HUES64 (cell line): ENCODE measurements at regions not wholly inside any gene's neighbourhood (a gene's known extent, or its start where the extent isn't known, plus 50 kb on each side); places are given as distances from the start of the nearest gene placed in this dataset.

Source experiments
- H3K27ac ChIP-seq: 2 replicates; pipeline ENCODE4 v1.7.0; 2013; ENCODE audit warnings: low read depth, low read length, inconsistent platforms
- H3K27me3 ChIP-seq: 2 replicates; pipeline ENCODE4 v1.6.1; 2013; ENCODE audit warnings: mild to moderate bottlenecking, low read length; ENCODE audit not compliant: insufficient read depth
- H3K36me3 ChIP-seq: 2 replicates; pipeline ENCODE4 v1.6.1; 2013; ENCODE audit warnings: mild to moderate bottlenecking, low read length; ENCODE audit not compliant: insufficient read depth
- H3K4me1 ChIP-seq: 2 replicates; pipeline ENCODE4 v1.6.1; 2013; ENCODE audit warnings: mild to moderate bottlenecking, low read length, moderate library complexity; ENCODE audit not compliant: insufficient read depth
- H3K4me3 ChIP-seq: 2 replicates; pipeline ENCODE4 v1.5.1; 2013; ENCODE audit warnings: mild to moderate bottlenecking, low read length, moderate library complexity
- H3K9ac ChIP-seq: 2 replicates; pipeline ENCODE4 v1.6.1; 2013; ENCODE audit warnings: mild to moderate bottlenecking, low read depth, low read length
- H3K9me3 ChIP-seq: 2 replicates; pipeline ENCODE4 v1.6.1; 2013; ENCODE audit warnings: low read depth, low read length; ENCODE audit not compliant: insufficient read depth
- whole genome bisulfite sequencing: fragments of 150-250, 120-280 bp; methylation state at CpG from one replicate; pipeline ENCODE4 v1.1.7; 2013; ENCODE audit warnings: missing lambda C conversion rate; 5-methylcytosine and 5-hydroxymethylcytosine counted together

DNA sequence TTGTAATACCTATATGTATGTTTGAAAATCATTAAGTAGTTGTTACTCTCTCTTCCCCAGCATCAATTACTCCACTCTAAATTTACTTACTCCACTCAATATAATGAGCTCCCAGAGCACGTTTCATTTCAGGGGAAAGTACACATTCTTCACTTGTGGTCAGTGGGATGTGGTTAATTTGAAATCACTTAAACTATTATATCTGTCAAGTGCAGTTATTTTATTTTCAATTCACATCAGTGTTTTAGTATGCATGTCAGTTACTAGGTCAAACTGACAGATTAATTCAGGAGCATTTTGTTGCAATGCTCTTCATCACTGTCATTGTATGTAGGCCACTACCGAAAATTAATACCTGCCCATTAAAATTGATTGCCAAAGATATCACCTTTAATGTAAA, 376.1 kb downstream of the ZIC4 start:
- Histone ChIP-seq H3K9me3 (peaks cover 13% of the 10 kb centered on the region; the same call in 1 of the 2 replicates), H3K36me3 (no peaks in the 10 kb centered on the region), H3K27me3 (no peaks in the 10 kb centered on the region), H3K9ac (no peak overlapping the region), H3K4me1 (no peaks in the 10 kb centered on the region), H3K27ac (no peak overlapping the region), H3K4me3 (no peak overlapping the region)
- 83% methylated on average over 2 of the region's 2 CpGs for WGBS

DNA sequence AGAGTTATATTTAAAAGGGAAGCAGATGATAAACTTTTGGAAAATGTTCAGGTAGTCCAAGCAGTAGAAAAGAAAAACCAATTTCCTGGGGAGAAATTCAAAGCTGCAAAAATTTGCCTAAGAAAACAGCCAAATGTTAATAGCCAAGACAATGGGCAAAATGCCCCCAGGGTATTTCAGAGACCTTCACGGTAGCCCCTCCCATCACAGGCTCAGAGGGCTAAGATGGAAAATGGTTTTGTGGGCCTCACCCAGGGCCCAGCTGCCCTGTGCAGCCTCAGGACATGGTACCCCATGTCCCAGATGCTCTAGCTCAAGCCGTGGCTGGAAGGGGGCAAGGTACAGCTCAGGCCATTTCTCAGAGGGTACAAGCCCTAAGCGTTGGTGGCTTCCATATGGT, 391.0 kb downstream of the ZIC4 start:
- no peak overlapping the region for H3K9ac ChIP-seq
- WGBS: 90% methylated on average over 3 of the region's 3 CpGs
- H3K36me3 ChIP-seq: no peaks in the 10 kb centered on the region
- H3K27ac ChIP-seq: no peak overlapping the region
- no peaks in the 10 kb centered on the region for H3K27me3 ChIP-seq
- H3K4me3 ChIP-seq: no peak overlapping the region
- no peaks in the 10 kb centered on the region for H3K9me3 ChIP-seq
- no peaks in the 10 kb centered on the region for H3K4me1 ChIP-seq

DNA sequence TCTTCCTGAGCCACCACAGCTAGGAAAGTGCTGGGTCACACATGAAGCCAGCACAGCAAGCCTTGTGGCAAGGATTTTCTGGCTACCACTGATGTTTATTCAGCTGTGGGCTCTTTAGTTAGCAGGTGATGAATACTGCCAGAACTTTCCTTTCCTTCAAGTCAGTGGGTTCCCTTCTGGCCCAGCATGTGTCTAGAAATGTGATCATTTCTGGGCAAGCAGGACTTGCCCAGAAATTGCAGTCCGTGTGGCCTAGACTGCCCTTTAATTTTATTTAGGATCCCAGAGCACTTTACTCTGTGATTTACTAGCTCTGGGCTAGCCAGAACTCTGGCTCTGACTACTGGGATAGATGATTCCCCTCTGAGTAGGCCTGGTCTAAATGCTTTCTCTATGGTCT, 397.5 kb downstream of the ZIC4 start:
- H3K27ac ChIP-seq: no peak overlapping the region
- H3K9me3 ChIP-seq: no peaks in the 10 kb centered on the region
- 93% methylated on average over 1 of the region's 1 CpG for WGBS
- no peaks in the 10 kb centered on the region for H3K27me3 ChIP-seq
- H3K4me1 ChIP-seq: no peaks in the 10 kb centered on the region
- no peak overlapping the region for H3K9ac ChIP-seq
- H3K4me3 ChIP-seq: no peak overlapping the region
- H3K36me3 ChIP-seq: no peaks in the 10 kb centered on the region

DNA sequence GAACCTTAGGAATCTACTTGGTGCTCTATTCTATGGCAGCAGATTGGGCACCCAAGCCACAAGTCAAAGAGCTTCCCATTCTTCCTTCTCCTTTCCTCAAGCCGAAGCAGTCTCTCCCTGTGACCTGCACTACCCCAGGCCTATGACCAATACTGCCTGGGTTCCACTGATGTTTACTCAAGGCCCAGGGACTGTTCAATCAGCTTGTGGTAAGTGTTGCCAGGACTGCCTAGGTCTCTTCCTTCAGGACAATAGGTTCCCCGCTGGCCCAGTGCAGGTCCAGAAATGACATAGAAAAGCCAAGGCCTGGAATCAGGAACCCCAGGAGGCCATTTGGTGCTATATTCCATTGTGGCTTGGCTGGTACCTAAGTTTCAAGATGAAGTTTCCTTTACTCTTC, 397.9 kb downstream of the ZIC4 start:
- H3K27me3 ChIP-seq: no peaks in the 10 kb centered on the region
- no peak overlapping the region for H3K9ac ChIP-seq
- H3K4me3 ChIP-seq: no peak overlapping the region
- WGBS: 90% methylated on average over 2 of the region's 2 CpGs
- H3K9me3 ChIP-seq: no peaks in the 10 kb centered on the region
- no peak overlapping the region for H3K27ac ChIP-seq
- H3K4me1 ChIP-seq: no peaks in the 10 kb centered on the region
- H3K36me3 ChIP-seq: no peaks in the 10 kb centered on the region

DNA sequence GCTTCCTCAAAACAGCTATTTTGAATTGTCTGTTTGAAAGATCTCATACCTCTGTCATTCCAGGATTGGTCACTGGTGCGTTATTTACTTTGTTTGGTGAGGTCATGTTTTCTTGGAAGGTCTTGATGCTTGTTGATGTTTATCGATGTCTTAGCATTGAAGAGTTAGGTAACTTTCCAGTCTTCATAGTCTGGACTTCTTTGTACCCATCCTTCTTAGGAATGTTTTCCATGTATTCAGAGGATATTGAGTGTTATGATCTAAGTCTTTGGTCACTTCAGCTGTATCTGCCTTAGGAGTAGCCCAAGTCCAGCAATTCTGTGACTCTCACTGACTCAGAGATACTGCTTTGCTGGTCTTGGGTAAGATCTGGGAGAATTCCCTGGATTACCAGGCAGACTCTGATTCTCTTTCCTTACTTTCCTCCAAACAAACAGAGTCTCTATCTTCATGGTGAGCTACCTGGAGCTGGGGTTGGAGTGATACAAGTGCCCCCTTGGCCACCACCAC, 398.6 kb downstream of the ZIC4 start:
- H3K27ac ChIP-seq: no peak overlapping the region
- H3K4me3 ChIP-seq: no peak overlapping the region
- H3K27me3 ChIP-seq: no peaks in the 10 kb centered on the region
- H3K9me3 ChIP-seq: no peaks in the 10 kb centered on the region
- H3K4me1 ChIP-seq: no peaks in the 10 kb centered on the region
- WGBS: 98% methylated on average over 2 of the region's 2 CpGs
- H3K9ac ChIP-seq: no peak overlapping the region
- H3K36me3 ChIP-seq: no peaks in the 10 kb centered on the region

DNA sequence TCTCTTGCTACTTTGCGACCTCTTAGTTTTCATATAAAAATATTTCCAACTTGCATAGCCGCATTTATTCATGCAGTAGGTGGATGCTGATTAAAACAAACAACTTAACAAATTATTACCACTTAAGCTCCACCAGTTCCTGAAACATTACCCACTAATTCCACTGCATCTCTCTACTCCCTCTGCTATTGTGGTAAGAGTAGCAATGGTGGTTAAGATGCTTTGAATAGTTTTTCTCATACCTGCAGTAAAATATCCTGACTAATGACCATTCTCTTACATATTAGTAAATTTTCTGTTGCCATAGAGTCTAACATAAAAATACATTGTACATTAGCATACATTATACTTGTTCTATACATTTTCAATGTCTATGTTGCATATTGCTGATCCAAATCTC, 397.6 kb upstream of the PLSCR5 start:
- Histone ChIP-seq H3K9ac (no peak overlapping the region), H3K4me1 (no peaks in the 10 kb centered on the region), H3K9me3 (no peaks in the 10 kb centered on the region), H3K27me3 (no peaks in the 10 kb centered on the region), H3K36me3 (no peaks in the 10 kb centered on the region), H3K4me3 (no peak overlapping the region), H3K27ac (no peak overlapping the region)
- WGBS: 93% methylated on average over 2 of the region's 2 CpGs

- H3K9ac ChIP-seq: no peak overlapping the region
- no peaks in the 10 kb centered on the region for H3K27me3 ChIP-seq
- H3K4me1 ChIP-seq: no peaks in the 10 kb centered on the region
- no peaks in the 10 kb centered on the region for H3K36me3 ChIP-seq
- WGBS: no CpG with 5 or more reads among the region's 2 CpGs
- no peak overlapping the region for H3K4me3 ChIP-seq
- no peaks in the 10 kb centered on the region for H3K9me3 ChIP-seq
- H3K27ac ChIP-seq: no peak overlapping the region
Measured at GRCh38 chr3:147000274-147000673, 395.1 kb upstream of the PLSCR5 start.

DNA sequence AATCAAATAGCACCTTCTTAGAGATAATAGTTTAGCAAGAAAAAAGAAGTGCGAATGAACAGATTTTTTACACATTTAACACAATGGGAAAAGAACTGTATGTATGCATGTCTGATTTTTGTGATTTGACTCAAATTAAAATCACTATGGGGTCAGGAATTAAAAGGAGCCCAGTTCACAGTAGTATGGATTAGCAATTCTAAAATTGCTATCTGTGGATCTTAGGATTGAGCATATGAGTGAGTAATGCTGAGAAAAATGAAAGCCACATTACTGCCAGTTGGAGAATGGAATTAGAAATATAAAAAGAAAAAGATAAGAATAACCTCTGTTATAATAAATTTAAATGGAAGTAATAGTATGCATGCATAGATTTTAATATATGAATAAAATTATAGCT, 386.8 kb upstream of the PLSCR5 start:
- H3K36me3 ChIP-seq: no peaks in the 10 kb centered on the region
- no peaks in the 10 kb centered on the region for H3K4me1 ChIP-seq
- H3K27me3 ChIP-seq: no peaks in the 10 kb centered on the region
- H3K9me3 ChIP-seq: no peaks in the 10 kb centered on the region
- H3K9ac ChIP-seq: no peak overlapping the region
- no CpG with 5 or more reads among the region's 1 CpG for WGBS
- H3K4me3 ChIP-seq: no peak overlapping the region
- no peak overlapping the region for H3K27ac ChIP-seq

DNA sequence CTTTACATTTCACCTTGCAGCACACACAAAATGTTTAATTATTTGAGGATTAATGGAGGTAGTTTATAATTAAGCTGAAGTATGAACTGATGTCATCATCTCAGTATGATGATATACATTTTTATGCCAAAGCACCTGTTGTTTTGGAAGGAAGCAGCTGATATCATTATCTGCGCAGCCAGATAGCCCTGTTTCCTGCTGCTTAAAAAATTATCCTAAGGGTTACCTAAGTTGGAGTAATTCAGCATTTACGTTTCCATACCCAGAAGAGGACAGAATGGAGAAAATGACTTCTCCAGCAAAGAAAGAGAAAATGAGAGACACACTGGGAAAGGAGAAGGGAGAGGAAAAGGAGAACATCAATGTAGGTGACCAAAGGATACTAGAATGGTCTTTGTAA, 370.3 kb upstream of the PLSCR5 start:
- Histone ChIP-seq H3K4me3 (no peak overlapping the region), H3K36me3 (no peaks in the 10 kb centered on the region), H3K4me1 (no peaks in the 10 kb centered on the region), H3K27me3 (no peaks in the 10 kb centered on the region), H3K27ac (no peak overlapping the region), H3K9ac (no peak overlapping the region), H3K9me3 (no peaks in the 10 kb centered on the region)
- WGBS: 98% methylated on average over 2 of the region's 2 CpGs

GRCh38 chr3:146975032-146975431, 369.9 kb upstream of the PLSCR5 start:
- no peak overlapping the region for H3K4me3 ChIP-seq
- WGBS: no CpG with 5 or more reads among the region's 1 CpG
- no peaks in the 10 kb centered on the region for H3K4me1 ChIP-seq
- H3K9me3 ChIP-seq: no peaks in the 10 kb centered on the region
- H3K27me3 ChIP-seq: no peaks in the 10 kb centered on the region
- no peak overlapping the region for H3K9ac ChIP-seq
- H3K27ac ChIP-seq: no peak overlapping the region
- no peaks in the 10 kb centered on the region for H3K36me3 ChIP-seq

DNA sequence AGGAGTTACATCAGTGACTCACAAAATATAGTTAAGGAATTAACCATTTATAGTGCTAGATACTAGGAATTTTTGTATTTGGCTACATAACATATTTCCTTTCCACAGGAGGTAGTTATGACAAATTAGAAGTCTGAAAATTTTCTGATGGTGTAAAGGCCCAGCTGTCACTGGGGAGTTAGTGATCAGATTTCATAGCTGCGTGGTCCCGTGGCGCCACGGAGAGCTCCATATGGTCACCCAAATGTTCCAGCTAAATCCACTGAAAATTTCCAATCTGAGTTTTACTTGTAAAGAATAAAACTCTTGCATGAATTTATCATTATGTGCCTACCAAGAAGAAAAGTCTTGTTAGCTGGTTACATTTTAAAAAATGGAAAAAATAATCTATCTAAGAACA, 368.9 kb upstream of the PLSCR5 start:
- 94% methylated on average over 4 of the region's 4 CpGs for WGBS
- Histone ChIP-seq H3K4me1 (no peaks in the 10 kb centered on the region; the same call in 1 of the 2 replicates), H3K9ac (no peak overlapping the region), H3K27me3 (no peaks in the 10 kb centered on the region), H3K36me3 (no peaks in the 10 kb centered on the region), H3K9me3 (no peaks in the 10 kb centered on the region), H3K27ac (no peak overlapping the region), H3K4me3 (no peak overlapping the region)

DNA sequence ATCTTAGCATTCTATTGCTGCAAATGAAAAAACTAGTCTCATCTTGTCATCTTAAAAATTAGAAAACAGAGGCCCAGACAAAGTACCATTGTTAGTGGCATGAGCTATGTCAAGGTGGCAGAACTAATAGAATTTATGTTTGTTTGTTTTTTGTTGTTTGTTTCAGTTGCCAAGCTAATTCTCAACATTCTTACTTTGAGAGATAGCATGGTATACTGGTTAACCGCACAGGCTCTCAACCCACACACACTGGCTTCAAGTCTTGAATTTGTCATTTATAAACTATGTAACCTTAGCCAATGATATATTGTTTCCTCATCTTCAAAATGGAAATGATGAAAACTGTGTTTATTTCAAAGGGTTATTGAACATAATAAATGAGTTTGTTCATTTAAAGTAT, 367.6 kb upstream of the PLSCR5 start:
- H3K4me3 ChIP-seq: no peak overlapping the region
- no peak overlapping the region for H3K9ac ChIP-seq
- no peaks in the 10 kb centered on the region for H3K36me3 ChIP-seq
- H3K9me3 ChIP-seq: no peaks in the 10 kb centered on the region
- H3K4me1 ChIP-seq: peaks cover 11% of the 10 kb centered on the region; the same call in 1 of the 2 replicates
- no peaks in the 10 kb centered on the region for H3K27me3 ChIP-seq
- H3K27ac ChIP-seq: no peak overlapping the region
- WGBS: no CpG with 5 or more reads among the region's 1 CpG
